ENCODE measurements at regions not wholly inside any gene's neighbourhood (a gene's known extent, or its start where the extent isn't known, plus 50 kb on each side); places are given as distances from the start of the nearest gene placed in this dataset.

DNA sequence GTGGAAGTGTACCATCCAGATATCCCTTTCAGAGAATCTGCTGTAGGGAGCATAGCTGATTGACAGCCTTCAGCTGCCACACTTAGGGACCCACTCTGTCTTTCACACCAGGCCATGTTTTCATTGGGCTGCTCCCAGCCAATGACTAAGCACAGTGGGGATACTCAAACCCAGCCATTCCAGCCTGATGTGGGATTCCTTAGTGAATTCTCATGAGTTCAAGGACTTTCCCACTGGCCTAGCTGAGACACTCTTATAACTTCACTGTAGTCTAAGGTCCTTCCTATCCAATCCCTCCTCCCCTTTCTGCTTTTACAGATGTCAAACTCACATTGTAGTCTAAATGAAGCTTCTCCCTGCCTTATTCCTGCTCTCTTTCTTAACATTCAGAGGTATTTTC lies 201.2 kb downstream of the PIK3C3 start:
- H3K4me1 ChIP-seq = no peaks in the 10 kb centered on the region
- Mint-ChIP-seq H3K4me3 (ENCODE audit: unreplicated experiment) (no peak overlapping the region), H3K27ac (ENCODE audit: unreplicated experiment) (no peak overlapping the region), H3K27me3 (ENCODE audit: insufficient read depth, unreplicated experiment) (no peaks in the 10 kb centered on the region), H3K9me3 (ENCODE audit: unreplicated experiment) (no peaks in the 10 kb centered on the region), H3K36me3 (ENCODE audit: insufficient read depth, unreplicated experiment) (no peaks in the 10 kb centered on the region), H3K4me1 (ENCODE audit: low read depth, unreplicated experiment) (peaks cover 5% of the 10 kb centered on the region)
- H3K36me3 ChIP-seq (ENCODE audit: control insufficient read depth, insufficient read depth, low read length) = no peaks in the 10 kb centered on the region
- no peaks in the 10 kb centered on the region for H3K9me3 ChIP-seq
- no peak for TF ChIP-seq CTCF (IDR thresholded peaks at IDR 0.05; ENCODE audit: insufficient read depth in 1 of 2, low read depth in 1 of 2, low read length in 1 of 2, severe bottlenecking in 1 of 2, unreplicated experiment in 1 of 2)
- no peaks in the 10 kb centered on the region for H3K27me3 ChIP-seq (replicated peaks; ENCODE audit: control insufficient read depth, insufficient read depth, low read length)
- intact Hi-C loops (cut with micrococcal nuclease; ENCODE audit: unreplicated experiment) = no loop called here
- CTCF ChIA-PET = no interaction called here
- H3K4me3 ChIP-seq (ENCODE audit: low read depth, low read length) = no peak overlapping the region
- BruUV-seq (replicated peaks) = no TSS peak
- POLR2A ChIA-PET = no interaction called here
- DNase-seq = no peak

- Mint-ChIP-seq H3K36me3 (ENCODE audit: insufficient read depth, unreplicated experiment) (no peaks in the 10 kb centered on the region), H3K27ac (ENCODE audit: unreplicated experiment) (no peak overlapping the region), H3K27me3 (ENCODE audit: insufficient read depth, unreplicated experiment) (no peaks in the 10 kb centered on the region), H3K4me3 (ENCODE audit: unreplicated experiment) (no peak overlapping the region), H3K9me3 (ENCODE audit: unreplicated experiment) (no peaks in the 10 kb centered on the region), H3K4me1 (ENCODE audit: low read depth, unreplicated experiment) (peaks cover 5% of the 10 kb centered on the region)
- no peak for TF ChIP-seq CTCF (IDR thresholded peaks at IDR 0.05; ENCODE audit: insufficient read depth in 1 of 2, low read depth in 1 of 2, low read length in 1 of 2, severe bottlenecking in 1 of 2, unreplicated experiment in 1 of 2)
- CTCF ChIA-PET = no interaction called here
- BruUV-seq (replicated peaks) = no TSS peak
- Histone ChIP-seq H3K4me3 (ENCODE audit: low read depth, low read length) (no peak overlapping the region), H3K4me1 (no peaks in the 10 kb centered on the region), H3K9me3 (no peaks in the 10 kb centered on the region), H3K27me3 (replicated peaks; ENCODE audit: control insufficient read depth, insufficient read depth, low read length) (no peaks in the 10 kb centered on the region), H3K36me3 (ENCODE audit: control insufficient read depth, insufficient read depth, low read length) (no peaks in the 10 kb centered on the region)
- no peak for DNase-seq
- POLR2A ChIA-PET = no interaction called here
- intact Hi-C loops (cut with micrococcal nuclease; ENCODE audit: unreplicated experiment) = no loop called here
Measured at GRCh38 chr18:42157420-42157819, 202.4 kb downstream of the PIK3C3 start.

DNA sequence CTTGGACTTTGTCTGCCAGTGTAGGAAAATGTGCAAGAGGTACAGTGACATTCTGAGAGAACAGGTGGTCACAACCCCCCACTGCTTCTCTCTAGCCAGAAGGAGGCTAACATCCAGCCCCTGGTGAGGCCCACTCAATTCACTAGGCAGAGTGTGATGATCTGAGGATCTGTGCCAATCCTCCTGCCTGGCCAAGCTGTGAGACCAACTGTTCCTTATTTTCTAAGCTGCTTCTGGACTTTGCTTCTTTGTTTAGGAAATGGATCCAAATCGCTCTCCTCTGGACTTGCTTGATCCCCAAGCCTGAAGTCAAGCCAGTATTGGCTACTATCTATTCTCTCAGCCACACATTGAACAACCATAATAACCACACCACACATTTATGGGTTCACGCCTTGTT lies 202.8 kb downstream of the PIK3C3 start:
- no peak for DNase-seq
- Mint-ChIP-seq H3K9me3 (ENCODE audit: unreplicated experiment) (no peaks in the 10 kb centered on the region), H3K4me1 (ENCODE audit: low read depth, unreplicated experiment) (peaks cover 5% of the 10 kb centered on the region), H3K27ac (ENCODE audit: unreplicated experiment) (no peak overlapping the region), H3K36me3 (ENCODE audit: insufficient read depth, unreplicated experiment) (no peaks in the 10 kb centered on the region), H3K4me3 (ENCODE audit: unreplicated experiment) (no peak overlapping the region), H3K27me3 (ENCODE audit: insufficient read depth, unreplicated experiment) (no peaks in the 10 kb centered on the region)
- BruUV-seq (replicated peaks) = no TSS peak
- Histone ChIP-seq H3K4me3 (ENCODE audit: low read depth, low read length) (no peak overlapping the region), H3K27me3 (replicated peaks; ENCODE audit: control insufficient read depth, insufficient read depth, low read length) (no peaks in the 10 kb centered on the region), H3K4me1 (no peaks in the 10 kb centered on the region), H3K36me3 (ENCODE audit: control insufficient read depth, insufficient read depth, low read length) (no peaks in the 10 kb centered on the region), H3K9me3 (no peaks in the 10 kb centered on the region)
- no peak for TF ChIP-seq CTCF (IDR thresholded peaks at IDR 0.05; ENCODE audit: insufficient read depth in 1 of 2, low read depth in 1 of 2, low read length in 1 of 2, severe bottlenecking in 1 of 2, unreplicated experiment in 1 of 2)
- intact Hi-C loops (cut with micrococcal nuclease; ENCODE audit: unreplicated experiment) = no loop called here
- CTCF ChIA-PET = no interaction called here
- POLR2A ChIA-PET = no interaction called here
